GM19023 (cell line): ENCODE measurements at regions not wholly inside any gene's neighbourhood (a gene's known extent, or its start where the extent isn't known, plus 50 kb on each side); places are given as distances from the start of the nearest gene placed in this dataset.

Source experiments
- ATAC-seq: cut with Tn5 transposase; IDR thresholded peaks from one replicate; pipeline ENCODE4 v1.9.1; 2021; ENCODE audit warnings: mild to moderate bottlenecking, moderate library complexity; ENCODE audit not compliant: unreplicated experiment

GRCh38 chr2:180115269-180115668 is 108.2 kb upstream of the CWC22 start:
- ATAC-seq, result no peak

GRCh38 chr2:180111901-180112300 is 104.8 kb upstream of the CWC22 start:
- ATAC-seq, result no peak

GRCh38 chr2:180110469-180110868 is 103.4 kb upstream of the CWC22 start:
- no peak for ATAC-seq

- ATAC-seq, result no peak
Measured at GRCh38 chr2:180101846-180102245, 94.7 kb upstream of the CWC22 start.

GRCh38 chr2:180099308-180099707 is 92.2 kb upstream of the CWC22 start:
- ATAC-seq, result no peak

- ATAC-seq, result no peak
Measured at GRCh38 chr2:180085144-180085543, 78.0 kb upstream of the CWC22 start.

- no peak for ATAC-seq
Measured at GRCh38 chr2:180077295-180077906, 70.3 kb upstream of the CWC22 start.

GRCh38 chr2:180075870-180076269 is 68.8 kb upstream of the CWC22 start:
- ATAC-seq, result no peak

GRCh38 chr2:180071797-180072196 is 64.7 kb upstream of the CWC22 start:
- no peak for ATAC-seq

- no peak for ATAC-seq
Measured at GRCh38 chr2:180063494-180064092, 56.5 kb upstream of the CWC22 start.

GRCh38 chr2:180062178-180062577 is 55.1 kb upstream of the CWC22 start:
- ATAC-seq, result no peak

GRCh38 chr2:180061546-180061945 is 54.4 kb upstream of the CWC22 start:
- ATAC-seq, result no peak

- no peak for ATAC-seq
Measured at GRCh38 chr2:180061085-180061484, 54.0 kb upstream of the CWC22 start.

GRCh38 chr2:180058993-180059392 is 51.9 kb upstream of the CWC22 start:
- ATAC-seq, result no peak

- no peak for ATAC-seq
Measured at GRCh38 chr2:180057706-180058412, 50.8 kb upstream of the CWC22 start.
